Stomach (tissue), 8 donors: ENCODE measurements at regions not wholly inside any gene's neighbourhood (a gene's known extent, or its start where the extent isn't known, plus 50 kb on each side); places are given as distances from the start of the nearest gene placed in this dataset.

Source experiments
- DNase-seq, 2 donors: peaks; one replicate each; pipeline versions ENCODE4 v3.0.0 to v3.0.0-alpha.2; 2013 to 2019
- H3K27ac ChIP-seq, 5 donors: fragments of 200-600 bp in 4 of 5; sonication (generic) in 4 of 5; one replicate each; pipeline ENCODE4 v1.5.1; 2013 to 2019; ENCODE audit warnings: mild to moderate bottlenecking in 1 of 5, moderate library complexity in 1 of 5
- H3K27me3 ChIP-seq, 3 donors: fragments of 200-600 bp; sonication (generic); one replicate each; pipeline ENCODE4 v1.5.1; 2017 to 2019; ENCODE audit warnings: mixed run types in 1 of 3
- H3K36me3 ChIP-seq, 4 donors: fragments of 200-600 bp; sonication (generic); 1 replicate in 3 of 4; 2 replicates in 1 of 4; pipeline ENCODE4 v1.5.1; 2016 to 2019
- H3K4me1 ChIP-seq, 4 donors: fragments of 200-600 bp; sonication (generic); one replicate each; pipeline ENCODE4 v1.5.1; 2016 to 2019
- H3K4me3 ChIP-seq, 4 donors: fragments of 200-600 bp; sonication (generic) in 3 of 4; one replicate each; pipeline ENCODE4 v1.5.1; 2016 to 2019; ENCODE audit warnings: mild to moderate bottlenecking in 1 of 4
- H3K9me3 ChIP-seq, 4 donors: fragments of 200-600 bp; sonication (generic); one replicate each; pipeline ENCODE4 v1.5.1; 2016 to 2019
- EP300 ChIP-seq: sonication (generic); formaldehyde crosslinking; IDR thresholded peaks from one replicate; pipeline ENCODE4 v1.6.1; 2017; ENCODE audit warnings: antibody characterized with exemption
- POLR2A ChIP-seq, 4 donors: fragments of 450-650 bp; IDR thresholded peaks; one replicate each; pipeline ENCODE4 v1.6.1; 2016; ENCODE audit warnings: antibody characterized with exemption in 4 of 4, control low read depth in 2 of 4, mild to moderate bottlenecking in 1 of 4, moderate library complexity in 1 of 4
- POLR2AphosphoS5 ChIP-seq, 3 donors: sonication (generic); formaldehyde crosslinking; IDR thresholded peaks; one replicate each; pipeline ENCODE4 v1.6.1; 2016; ENCODE audit warnings: antibody characterized with exemption in 3 of 3
- WGBS, 5 donors: extraction: QIAGEN DNeasy Blood & Tissue Kit in 3 of 5; methylation state at CpG; one replicate each; pipeline versions ENCODE4 v1.1.5 to v1.1.7; 2013 to 2018; 5-methylcytosine and 5-hydroxymethylcytosine counted together
- intact Hi-C: fragments of 100-400 bp; cut with DNase I; formaldehyde crosslinking; loops from one replicate; pipeline ENCODE4 v1.15.1; 2023; ENCODE audit warnings: low total_unique reads
- TF ChIP-seq, protein P1 (sequence below), 7 experiments: fragments of 450-650 bp in 4 of 7; fragments of 200-600 bp in 3 of 7; sonication (generic) in 3 of 7; IDR thresholded peaks; one replicate each; pipeline ENCODE4 v1.5.1; 2016 to 2019; ENCODE audit warnings: antibody characterized with exemption in 7 of 7, control low read depth in 2 of 7, mild to moderate bottlenecking in 1 of 7
- donor health status: healthy with polysubstance abuse.
- donor health status: Bipolar disorder and iron deficiency.
- donor health status: healthy.

GRCh38 chrX:40403757-40404156 is 177.0 kb upstream of the ATP6AP2 start:
- no peak overlapping the region for H3K27ac ChIP-seq
- peaks cover 0 to 10% (median 5%) of the 10 kb centered on the region in 4 donors for H3K4me1 ChIP-seq
- no peak overlapping the region for H3K4me3 ChIP-seq
- H3K27me3 ChIP-seq: peaks cover 0 to 6% (median 0%) of the 10 kb centered on the region in 3 donors
- DNase-seq: no peak
- no peaks in the 10 kb centered on the region for H3K36me3 ChIP-seq
- peaks cover 0 to 28% (median 7%) of the 10 kb centered on the region in 4 donors for H3K9me3 ChIP-seq
- intact Hi-C loops: no loop called here
- TF ChIP-seq, protein P1, sequence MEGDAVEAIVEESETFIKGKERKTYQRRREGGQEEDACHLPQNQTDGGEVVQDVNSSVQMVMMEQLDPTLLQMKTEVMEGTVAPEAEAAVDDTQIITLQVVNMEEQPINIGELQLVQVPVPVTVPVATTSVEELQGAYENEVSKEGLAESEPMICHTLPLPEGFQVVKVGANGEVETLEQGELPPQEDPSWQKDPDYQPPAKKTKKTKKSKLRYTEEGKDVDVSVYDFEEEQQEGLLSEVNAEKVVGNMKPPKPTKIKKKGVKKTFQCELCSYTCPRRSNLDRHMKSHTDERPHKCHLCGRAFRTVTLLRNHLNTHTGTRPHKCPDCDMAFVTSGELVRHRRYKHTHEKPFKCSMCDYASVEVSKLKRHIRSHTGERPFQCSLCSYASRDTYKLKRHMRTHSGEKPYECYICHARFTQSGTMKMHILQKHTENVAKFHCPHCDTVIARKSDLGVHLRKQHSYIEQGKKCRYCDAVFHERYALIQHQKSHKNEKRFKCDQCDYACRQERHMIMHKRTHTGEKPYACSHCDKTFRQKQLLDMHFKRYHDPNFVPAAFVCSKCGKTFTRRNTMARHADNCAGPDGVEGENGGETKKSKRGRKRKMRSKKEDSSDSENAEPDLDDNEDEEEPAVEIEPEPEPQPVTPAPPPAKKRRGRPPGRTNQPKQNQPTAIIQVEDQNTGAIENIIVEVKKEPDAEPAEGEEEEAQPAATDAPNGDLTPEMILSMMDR (IDR thresholded peaks at IDR 0.05): no peak
- TF ChIP-seq POLR2AphosphoS5 (IDR thresholded peaks at IDR 0.05) (no peak), EP300 (no peak), POLR2A (IDR thresholded peaks at IDR 0.05) (no peak)
- WGBS, 5 donors: 72 to 94% (median 76%) methylated on average over 7 of the region's 7 CpGs

DNA sequence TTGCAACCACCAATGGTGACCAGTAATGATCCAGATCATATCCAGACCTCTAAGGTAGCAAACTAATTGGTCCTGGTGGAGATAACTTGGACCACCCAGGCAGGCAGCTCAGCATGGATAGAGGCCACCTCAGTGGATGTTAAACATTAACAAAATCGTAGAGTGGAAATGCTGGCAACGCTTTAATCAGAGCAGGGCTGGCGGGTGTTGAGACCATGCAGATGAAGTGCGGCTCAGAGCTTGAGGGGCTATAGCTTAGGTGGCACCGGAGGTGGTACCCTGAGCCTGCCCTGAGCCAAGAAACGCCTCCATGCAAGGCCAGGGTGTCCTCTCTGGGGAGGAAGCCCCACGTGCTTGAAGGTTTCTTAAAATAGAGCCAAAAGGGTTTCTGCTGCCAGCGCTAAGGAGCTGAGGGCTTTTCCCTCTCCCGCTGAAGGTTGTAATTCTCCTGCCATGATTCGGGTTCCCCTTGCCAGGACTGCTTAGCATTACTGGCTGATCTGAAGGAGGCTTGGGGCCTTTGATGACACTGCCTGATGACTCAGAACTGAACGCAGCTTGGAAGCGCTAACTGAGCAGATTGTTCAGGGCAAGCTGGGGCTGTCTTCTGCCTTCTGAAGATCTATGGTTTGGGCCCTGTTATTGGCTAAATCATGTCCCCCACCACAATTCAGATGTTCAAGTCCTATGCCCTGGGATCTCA is 177.8 kb upstream of the ATP6AP2 start:
- peak in 1 of 2 donors; percentile 68 for DNase-seq
- Histone ChIP-seq H3K36me3 (no peaks in the 10 kb centered on the region), H3K4me3 (no peak overlapping the region), H3K9me3 (peaks cover 0 to 21% (median 6%) of the 10 kb centered on the region in 4 donors), H3K27me3 (peaks cover 0 to 6% (median 0%) of the 10 kb centered on the region in 3 donors), H3K27ac (no peak overlapping the region), H3K4me1 (peaks cover 0 to 10% (median 5%) of the 10 kb centered on the region in 4 donors)
- no peak for TF ChIP-seq POLR2A (IDR thresholded peaks at IDR 0.05)
- TF ChIP-seq, protein P1 (IDR thresholded peaks at IDR 0.05): no peak
- TF ChIP-seq EP300: no peak
- 17 to 50% (median 42%) methylated on average over 6 to 12 of the region's 12 CpGs for WGBS, 5 donors
- intact Hi-C loops: no loop called here

GRCh38 chrX:40395102-40395501 is 185.7 kb upstream of the ATP6AP2 start:
- Histone ChIP-seq H3K27me3 (no peaks in the 10 kb centered on the region), H3K4me3 (no peak overlapping the region), H3K9me3 (peaks cover 0 to 37% (median 11%) of the 10 kb centered on the region in 4 donors), H3K36me3 (no peaks in the 10 kb centered on the region), H3K4me1 (no peaks in the 10 kb centered on the region), H3K27ac (no peak overlapping the region)
- TF ChIP-seq, protein P1 (IDR thresholded peaks at IDR 0.05): no peak
- no peak for TF ChIP-seq POLR2A (IDR thresholded peaks at IDR 0.05)
- TF ChIP-seq POLR2AphosphoS5 (IDR thresholded peaks at IDR 0.05): no peak
- no peak for TF ChIP-seq EP300
- intact Hi-C loops: no loop called here
- DNase-seq: no peak
- WGBS, 5 donors: 73 to 94% (median 87%) methylated on average over 2 of the region's 2 CpGs

GRCh38 chrX:40394302-40394701 is 186.5 kb upstream of the ATP6AP2 start:
- Histone ChIP-seq H3K4me3 (no peak overlapping the region), H3K9me3 (peaks cover 0 to 37% (median 11%) of the 10 kb centered on the region in 4 donors), H3K27ac (no peak overlapping the region), H3K4me1 (no peaks in the 10 kb centered on the region), H3K36me3 (no peaks in the 10 kb centered on the region), H3K27me3 (no peaks in the 10 kb centered on the region)
- WGBS, 5 donors: 71 to 92% (median 81%) methylated on average over 3 to 5 of the region's 5 CpGs
- no peak for DNase-seq
- intact Hi-C loops: no loop called here
- no peak for TF ChIP-seq POLR2A (IDR thresholded peaks at IDR 0.05)
- no peak for TF ChIP-seq EP300
- no peak for TF ChIP-seq POLR2AphosphoS5 (IDR thresholded peaks at IDR 0.05)

DNA sequence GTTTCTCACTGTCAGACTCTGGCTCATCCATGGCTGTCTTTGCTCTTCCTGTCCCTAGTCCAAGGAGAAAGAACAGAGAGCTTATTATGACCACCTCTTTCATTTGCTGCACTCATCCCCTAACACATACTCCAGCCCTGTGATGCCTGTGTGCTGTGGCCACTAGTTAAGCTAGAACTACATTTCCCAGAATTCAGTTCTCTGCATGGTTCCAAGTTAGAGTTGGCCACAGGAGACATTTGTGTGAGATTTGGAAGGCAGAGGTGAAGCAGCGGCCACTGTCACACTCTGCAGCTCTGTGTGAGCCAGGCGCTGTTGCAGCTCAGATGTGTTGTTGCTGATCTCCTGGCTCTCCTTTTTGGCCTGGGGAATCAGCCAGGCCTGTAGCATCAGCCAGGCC is 188.2 kb upstream of the ATP6AP2 start:
- H3K27me3 ChIP-seq: no peaks in the 10 kb centered on the region
- no peak for DNase-seq
- TF ChIP-seq POLR2AphosphoS5 (IDR thresholded peaks at IDR 0.05) (no peak), POLR2A (IDR thresholded peaks at IDR 0.05) (no peak), EP300 (no peak)
- TF ChIP-seq, protein P1 (IDR thresholded peaks at IDR 0.05): no peak

More for the DNA sequence above, 188.2 kb upstream of the ATP6AP2 start:
- H3K27ac ChIP-seq: no peak overlapping the region
- 82 to 97% (median 93%) methylated on average over 2 of the region's 2 CpGs for WGBS, 5 donors
- no peaks in the 10 kb centered on the region for H3K36me3 ChIP-seq
- no peak overlapping the region for H3K4me3 ChIP-seq
- intact Hi-C loops: no loop called here
- no peaks in the 10 kb centered on the region for H3K4me1 ChIP-seq
- peaks cover 0 to 29% (median 6%) of the 10 kb centered on the region in 4 donors for H3K9me3 ChIP-seq
